22Rv1 (cell line): ENCODE measurements at regions not wholly inside any gene's neighbourhood (a gene's known extent, or its start where the extent isn't known, plus 50 kb on each side); places are given as distances from the start of the nearest gene placed in this dataset.

Experiments used
- ZFX ChIP-seq: fragments of 450-650 bp; IDR thresholded peaks from 2 replicates; pipeline ENCODE4 v1.6.1; 2017; ENCODE audit warnings: antibody characterized with exemption, borderline replicate concordance
- TF ChIP-seq, protein P1 (sequence below): fragments of 450-650 bp; IDR thresholded peaks from 2 replicates; pipeline ENCODE4 v1.5.1; 2017; ENCODE audit warnings: mild to moderate bottlenecking

DNA sequence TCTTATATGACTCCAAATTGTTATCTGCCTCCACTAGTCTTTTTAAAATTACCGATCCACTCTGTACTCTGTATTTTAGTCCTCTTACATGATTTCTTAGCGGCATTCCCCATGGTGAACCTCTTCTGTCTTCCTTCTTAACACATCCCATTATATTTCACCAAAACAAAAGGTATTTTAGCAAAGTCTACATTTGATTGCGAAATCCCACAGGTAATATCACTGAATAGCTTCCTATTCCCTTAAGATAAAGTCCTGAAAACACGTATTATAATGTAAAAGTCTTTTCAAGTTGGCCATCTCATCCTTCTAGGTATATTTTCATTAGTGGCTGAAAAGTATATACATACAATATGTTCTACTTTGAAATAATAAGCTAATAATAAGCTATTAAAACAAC lies 2016.0 kb upstream of the IGFBP7 start:
- TF ChIP-seq, protein P1, sequence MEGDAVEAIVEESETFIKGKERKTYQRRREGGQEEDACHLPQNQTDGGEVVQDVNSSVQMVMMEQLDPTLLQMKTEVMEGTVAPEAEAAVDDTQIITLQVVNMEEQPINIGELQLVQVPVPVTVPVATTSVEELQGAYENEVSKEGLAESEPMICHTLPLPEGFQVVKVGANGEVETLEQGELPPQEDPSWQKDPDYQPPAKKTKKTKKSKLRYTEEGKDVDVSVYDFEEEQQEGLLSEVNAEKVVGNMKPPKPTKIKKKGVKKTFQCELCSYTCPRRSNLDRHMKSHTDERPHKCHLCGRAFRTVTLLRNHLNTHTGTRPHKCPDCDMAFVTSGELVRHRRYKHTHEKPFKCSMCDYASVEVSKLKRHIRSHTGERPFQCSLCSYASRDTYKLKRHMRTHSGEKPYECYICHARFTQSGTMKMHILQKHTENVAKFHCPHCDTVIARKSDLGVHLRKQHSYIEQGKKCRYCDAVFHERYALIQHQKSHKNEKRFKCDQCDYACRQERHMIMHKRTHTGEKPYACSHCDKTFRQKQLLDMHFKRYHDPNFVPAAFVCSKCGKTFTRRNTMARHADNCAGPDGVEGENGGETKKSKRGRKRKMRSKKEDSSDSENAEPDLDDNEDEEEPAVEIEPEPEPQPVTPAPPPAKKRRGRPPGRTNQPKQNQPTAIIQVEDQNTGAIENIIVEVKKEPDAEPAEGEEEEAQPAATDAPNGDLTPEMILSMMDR, result no peak
- TF ChIP-seq ZFX, result no peak
